Stimulated activated CD4-positive, alpha-beta T cell treated with anti-CD3 and anti-CD28 coated beads, TNF-alpha, amount 100 ng/mL, for 48 hours (primary cell): ENCODE measurements at regions not wholly inside any gene's neighbourhood (a gene's known extent, or its start where the extent isn't known, plus 50 kb on each side); places are given as distances from the start of the nearest gene placed in this dataset.

Source experiments
- DNase-seq, 3 donors: peaks; one replicate each; pipeline ENCODE4 v3.0.0-alpha.2; 2020; ENCODE audit warnings: low read depth in 3 of 3

GRCh38 chr1:239218301-239218700, 168.1 kb upstream of the CHRM3 start:
- DNase-seq, result no peak

GRCh38 chr1:239212811-239213220, 173.6 kb upstream of the CHRM3 start:
- no peak for DNase-seq

GRCh38 chr1:239209591-239209990, 176.8 kb upstream of the CHRM3 start:
- no peak for DNase-seq

- DNase-seq, result no peak
Observed at GRCh38 chr1:239204401-239204800, 182.0 kb upstream of the CHRM3 start.

- no peak for DNase-seq
Observed at GRCh38 chr1:239197871-239198270, 188.5 kb upstream of the CHRM3 start.

- DNase-seq, result no peak
Observed at GRCh38 chr1:239189998-239190512, 196.3 kb upstream of the CHRM3 start.

- no peak for DNase-seq
Observed at GRCh38 chr1:239186487-239186886, 199.9 kb upstream of the CHRM3 start.

- DNase-seq, result no peak
Observed at GRCh38 chr1:239185245-239185619, 201.1 kb upstream of the CHRM3 start.

GRCh38 chr1:239184561-239185244, 201.7 kb upstream of the CHRM3 start:
- DNase-seq, result no peak

- DNase-seq, result no peak
Observed at GRCh38 chr1:239178961-239179360, 207.4 kb upstream of the CHRM3 start.

GRCh38 chr1:239174880-239175279, 211.5 kb upstream of the CHRM3 start:
- no peak for DNase-seq

- DNase-seq, result no peak
Observed at GRCh38 chr1:239170828-239171227, 215.5 kb upstream of the CHRM3 start.

- DNase-seq, result no peak
Observed at GRCh38 chr1:239169276-239169675, 217.1 kb upstream of the CHRM3 start.

GRCh38 chr1:239164451-239165180, 221.8 kb upstream of the CHRM3 start:
- DNase-seq, result no peak

GRCh38 chr1:239155466-239156091, 230.8 kb upstream of the CHRM3 start:
- no peak for DNase-seq

GRCh38 chr1:239151937-239152336, 234.4 kb upstream of the CHRM3 start:
- DNase-seq, result no peak

GRCh38 chr1:239140968-239141367, 245.4 kb upstream of the CHRM3 start:
- DNase-seq, result no peak

GRCh38 chr1:239139801-239140200, 246.6 kb upstream of the CHRM3 start:
- no peak for DNase-seq

GRCh38 chr1:239128541-239128940, 257.8 kb upstream of the CHRM3 start:
- DNase-seq, result no peak

GRCh38 chr1:239126884-239127283, 259.5 kb upstream of the CHRM3 start:
- DNase-seq, result no peak

- no peak for DNase-seq
Observed at GRCh38 chr1:239125893-239126292, 260.5 kb upstream of the CHRM3 start.

GRCh38 chr1:239125027-239125426, 261.3 kb upstream of the CHRM3 start:
- no peak for DNase-seq

GRCh38 chr1:239123260-239123659, 263.1 kb upstream of the CHRM3 start:
- no peak for DNase-seq
